Epithelial cell of proximal tubule (primary cell): ENCODE measurements at regions not wholly inside any gene's neighbourhood (a gene's known extent, or its start where the extent isn't known, plus 50 kb on each side); places are given as distances from the start of the nearest gene placed in this dataset.

Source experiments
- DNase-seq: peaks from one replicate; pipeline ENCODE4 v3.0.0-alpha.2; 2011; ENCODE audit warnings: low read depth
- H3K4me3 ChIP-seq: 2 replicates; pipeline ENCODE4 v1.5.1; 2011; ENCODE audit warnings: low read depth, mild to moderate bottlenecking, low read length
- TF ChIP-seq, protein P1 (sequence below): conservative IDR thresholded peaks from 2 replicates; pipeline ENCODE4 v1.5.1; 2012; ENCODE audit warnings: low read depth, mild to moderate bottlenecking, low read length

DNA sequence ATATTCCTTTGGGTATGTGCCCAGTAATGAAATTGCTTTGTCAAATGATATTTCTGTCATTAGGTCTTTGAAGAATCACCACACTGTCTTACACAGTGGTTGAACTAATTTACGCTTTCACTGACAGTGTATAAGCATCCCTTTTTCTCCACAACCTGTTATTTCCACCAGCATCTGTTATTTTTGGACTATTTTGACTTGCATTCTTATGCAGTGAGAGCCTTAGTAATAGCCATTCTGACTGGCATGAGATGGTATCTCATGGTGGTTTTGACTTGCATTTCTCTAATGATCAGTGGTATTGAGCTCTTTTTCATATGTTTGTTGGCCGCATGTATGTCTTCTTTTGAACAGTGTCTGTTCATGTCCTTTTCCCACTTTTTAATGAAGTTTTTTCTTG, 92.0 kb upstream of the SPATA13 start:
- no peak overlapping the region for H3K4me3 ChIP-seq
- DNase-seq: no peak
- TF ChIP-seq, protein P1, sequence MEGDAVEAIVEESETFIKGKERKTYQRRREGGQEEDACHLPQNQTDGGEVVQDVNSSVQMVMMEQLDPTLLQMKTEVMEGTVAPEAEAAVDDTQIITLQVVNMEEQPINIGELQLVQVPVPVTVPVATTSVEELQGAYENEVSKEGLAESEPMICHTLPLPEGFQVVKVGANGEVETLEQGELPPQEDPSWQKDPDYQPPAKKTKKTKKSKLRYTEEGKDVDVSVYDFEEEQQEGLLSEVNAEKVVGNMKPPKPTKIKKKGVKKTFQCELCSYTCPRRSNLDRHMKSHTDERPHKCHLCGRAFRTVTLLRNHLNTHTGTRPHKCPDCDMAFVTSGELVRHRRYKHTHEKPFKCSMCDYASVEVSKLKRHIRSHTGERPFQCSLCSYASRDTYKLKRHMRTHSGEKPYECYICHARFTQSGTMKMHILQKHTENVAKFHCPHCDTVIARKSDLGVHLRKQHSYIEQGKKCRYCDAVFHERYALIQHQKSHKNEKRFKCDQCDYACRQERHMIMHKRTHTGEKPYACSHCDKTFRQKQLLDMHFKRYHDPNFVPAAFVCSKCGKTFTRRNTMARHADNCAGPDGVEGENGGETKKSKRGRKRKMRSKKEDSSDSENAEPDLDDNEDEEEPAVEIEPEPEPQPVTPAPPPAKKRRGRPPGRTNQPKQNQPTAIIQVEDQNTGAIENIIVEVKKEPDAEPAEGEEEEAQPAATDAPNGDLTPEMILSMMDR: no peak

GRCh38 chr13:24071016-24071415, 89.5 kb upstream of the SPATA13 start:
- TF ChIP-seq, protein P1: no peak
- H3K4me3 ChIP-seq: no peak overlapping the region
- DNase-seq: no peak

GRCh38 chr13:24071423-24072075, 89.0 kb upstream of the SPATA13 start:
- DNase-seq: no peak
- no peak overlapping the region for H3K4me3 ChIP-seq
- TF ChIP-seq, protein P1: no peak

- no peak for DNase-seq
- TF ChIP-seq, protein P1: no peak
- H3K4me3 ChIP-seq: no peak overlapping the region
Observed at GRCh38 chr13:24073657-24074056, 86.9 kb upstream of the SPATA13 start.

- DNase-seq: no peak
- H3K4me3 ChIP-seq: no peak overlapping the region
- TF ChIP-seq, protein P1: no peak
Observed at GRCh38 chr13:24074678-24075077, 85.8 kb upstream of the SPATA13 start.

DNA sequence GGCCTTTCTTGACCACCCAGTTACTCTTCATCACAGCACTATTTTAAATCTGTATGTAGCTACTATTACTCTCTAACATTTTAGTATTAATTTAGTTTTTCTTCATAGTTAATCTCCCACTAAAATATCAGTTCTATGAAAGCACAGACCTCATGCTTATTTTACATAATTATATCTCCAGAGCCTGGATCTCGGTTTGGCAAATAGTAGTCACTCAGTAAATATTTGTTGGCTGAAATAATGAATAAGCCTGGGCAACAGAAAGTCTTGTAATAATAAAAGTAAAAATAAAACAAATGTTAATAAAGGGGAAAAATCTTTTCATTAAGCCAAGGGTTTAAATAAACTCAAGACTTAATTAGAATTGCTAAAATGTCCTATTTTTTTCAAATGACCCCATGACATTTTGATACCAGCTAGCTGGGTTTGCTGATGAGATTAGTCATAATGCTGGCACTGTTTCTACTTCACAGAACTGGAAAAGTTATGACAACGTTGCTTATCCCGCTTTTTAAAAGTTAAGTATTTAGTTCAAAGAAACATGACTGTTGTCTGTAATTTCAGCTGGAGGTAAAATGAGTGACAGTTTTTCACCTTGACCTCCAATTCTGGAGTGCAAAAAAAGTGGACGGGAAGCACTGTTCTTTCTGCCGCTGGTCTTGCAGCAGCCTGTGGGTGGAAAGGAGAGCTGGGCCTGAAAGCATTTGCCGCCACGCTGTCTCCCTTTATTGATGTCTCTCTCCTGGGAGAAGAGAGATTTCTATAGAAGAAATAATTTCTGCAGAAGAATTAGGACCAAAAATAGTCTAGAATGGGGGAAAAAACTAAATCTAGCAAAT, 85.2 kb upstream of the SPATA13 start:
- H3K4me3 ChIP-seq: no peak overlapping the region
- TF ChIP-seq, protein P1: no peak
- DNase-seq: peak; percentile 29
